ENCODE measurements at regions not wholly inside any gene's neighbourhood (a gene's known extent, or its start where the extent isn't known, plus 50 kb on each side); places are given as distances from the start of the nearest gene placed in this dataset.
A peak's percentile ranks its signal among the peaks of the same experiment; 100 is the strongest.
"Not testable (repeated sequence)": the region's sequence is repeated elsewhere in the genome, so short reads cannot be mapped to it uniquely, and the experiment has no call there.

- no peak for DNase-seq
These were observed 50.3 kb upstream of the TMC1 start for GRCh38 chr9:72471096-72471495.

DNA sequence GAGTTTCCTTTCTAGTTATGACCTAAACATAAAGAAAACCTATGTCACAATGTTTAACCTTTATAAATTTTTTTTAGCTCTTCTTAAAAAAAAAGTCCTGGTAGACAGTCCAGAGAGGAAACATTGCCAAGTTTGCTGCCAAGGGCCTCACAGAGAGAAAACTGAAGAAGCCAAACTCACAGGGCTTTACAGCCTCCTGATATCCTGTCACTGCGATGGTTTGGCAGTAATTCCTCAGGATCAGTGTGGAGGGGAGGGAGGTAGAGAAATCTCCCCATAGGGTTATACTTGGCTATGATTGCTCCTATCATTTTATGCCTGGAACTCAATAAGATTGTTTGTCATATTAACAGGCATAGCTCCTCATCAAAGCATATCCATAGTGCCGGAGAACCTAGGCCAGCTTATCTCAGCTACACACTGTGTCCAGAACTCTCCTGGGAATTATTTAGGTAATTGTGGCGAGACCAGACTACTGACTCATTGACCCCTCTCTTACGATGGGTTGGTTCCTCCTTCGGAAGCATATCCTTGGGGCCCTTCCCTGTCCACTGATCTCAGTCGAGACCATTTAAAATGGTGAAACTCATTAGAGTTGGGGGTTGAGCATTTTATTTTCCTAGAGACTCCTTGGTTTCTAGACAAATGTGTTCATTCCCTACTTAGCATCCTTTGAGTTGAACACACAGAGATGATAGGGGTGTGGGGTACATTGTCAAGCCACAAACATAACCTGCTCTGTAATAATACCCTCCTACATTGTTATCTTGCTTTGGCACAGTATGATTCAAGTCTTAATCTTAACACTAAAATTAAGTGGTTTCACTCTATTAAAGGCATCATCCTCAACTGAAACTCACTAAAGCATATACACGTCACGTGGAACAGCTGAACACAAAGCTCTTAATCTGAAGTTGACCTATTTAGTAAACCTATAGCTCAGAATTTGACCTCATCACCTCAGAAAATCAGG, 53.4 kb upstream of the TMC1 start:
- DNase-seq: no peak

DNA sequence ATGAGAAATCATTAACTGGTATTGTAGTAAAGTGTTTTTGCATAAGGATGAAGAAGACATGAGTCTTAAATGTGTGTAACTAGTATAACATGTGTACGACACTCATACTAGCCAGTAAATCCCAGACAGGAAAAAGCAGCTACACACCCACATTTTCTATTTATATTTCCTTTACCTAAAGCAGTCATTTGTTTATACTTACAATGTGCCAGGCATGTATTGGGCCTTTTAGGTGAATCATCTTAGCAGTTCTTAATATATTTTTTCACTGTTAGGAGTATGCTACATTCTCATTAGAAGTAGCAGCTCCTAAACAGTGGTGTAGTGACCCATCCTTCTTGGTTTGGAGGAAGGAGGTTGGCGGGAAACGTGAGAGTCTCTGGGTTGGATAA, 55.8 kb upstream of the TMC1 start:
- DNase-seq: no peak

DNA sequence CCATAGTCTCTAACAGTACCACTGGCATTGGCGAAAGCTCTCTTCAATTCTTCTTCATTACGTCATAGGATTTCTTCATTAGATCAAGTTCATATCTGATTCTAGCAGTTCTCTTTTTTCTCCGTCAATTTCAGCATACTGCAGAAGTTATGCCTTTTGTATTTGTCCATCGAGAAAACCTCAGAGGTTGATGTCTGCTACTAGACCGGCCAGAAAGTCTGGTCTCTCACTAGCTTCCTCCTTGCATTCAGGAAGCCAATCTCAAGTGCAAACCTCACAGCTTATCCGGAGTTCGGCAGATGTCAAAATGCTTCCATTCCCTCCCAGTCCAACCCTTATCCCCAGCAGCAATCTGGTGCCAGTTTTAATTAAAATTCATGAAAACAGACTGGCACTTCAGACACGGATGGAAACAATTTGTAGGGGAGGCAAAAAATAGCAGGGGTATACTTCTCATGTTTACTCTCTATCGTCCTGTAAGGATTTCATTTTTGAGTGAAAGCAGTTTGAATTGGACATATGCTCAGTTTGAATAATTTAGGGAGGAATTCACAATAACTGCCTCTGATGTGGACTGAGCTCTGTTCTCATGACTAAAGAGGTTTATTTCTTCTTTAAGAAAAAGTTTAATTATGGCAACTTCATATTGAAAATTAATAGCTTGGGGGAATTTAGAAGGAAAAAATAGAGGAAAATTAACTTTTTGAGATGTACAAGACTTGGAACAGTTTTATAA, 56.4 kb upstream of the TMC1 start:
- DNase-seq: peak; percentile 71 to 76

- DNase-seq: peak; percentile 28 to 58
These were observed 59.1 kb upstream of the TMC1 start for GRCh38 chr9:72462340-72462739.

DNA sequence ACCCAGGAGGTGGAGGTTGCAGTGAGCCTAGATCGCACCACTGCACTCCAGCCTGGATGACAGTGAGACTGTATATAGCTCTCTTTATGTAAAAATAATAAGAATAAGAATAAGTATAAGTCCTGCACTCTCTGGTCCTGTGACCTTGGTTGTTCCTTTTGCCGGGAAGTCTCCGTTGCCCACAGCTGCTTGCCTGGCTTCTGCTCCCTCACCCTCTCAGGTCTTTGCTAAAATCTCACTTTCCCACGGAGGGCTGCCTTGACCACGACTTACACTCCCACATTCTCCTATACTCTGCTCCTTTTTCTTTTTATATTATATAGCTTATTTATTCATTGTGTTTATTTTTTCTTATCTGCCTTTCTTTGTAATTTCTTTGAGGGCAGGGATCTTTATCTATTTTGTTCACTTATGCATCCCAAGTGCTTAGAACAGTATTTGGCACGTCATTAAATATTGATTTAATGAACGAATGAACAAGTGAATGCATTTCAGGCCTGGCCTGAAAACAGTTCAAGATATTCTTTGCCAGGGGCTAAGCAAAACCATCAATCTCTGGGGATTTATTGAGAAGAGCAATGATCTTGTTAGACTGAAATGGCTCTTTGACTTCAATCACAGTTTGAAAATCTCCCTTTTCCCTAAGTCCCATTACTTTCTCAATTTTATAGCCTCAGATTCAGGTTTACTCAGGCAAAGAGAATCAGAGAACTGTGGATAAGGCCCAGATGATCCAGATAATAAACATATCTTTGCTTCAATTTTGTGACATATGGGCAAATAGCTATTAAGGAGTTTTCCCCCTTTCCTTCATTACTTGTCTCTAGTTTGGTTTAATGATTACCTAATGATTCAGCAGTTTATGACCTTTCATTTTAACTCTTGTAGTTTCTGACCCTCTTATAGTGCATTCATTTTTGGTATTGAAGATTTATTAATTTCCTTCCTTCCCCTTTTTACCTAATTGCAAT, 60.8 kb upstream of the TMC1 start:
- no peak for DNase-seq

GRCh38 chr9:72459308-72459707, 62.1 kb upstream of the TMC1 start:
- no peak for DNase-seq

GRCh38 chr9:72458153-72458552, 63.3 kb upstream of the TMC1 start:
- DNase-seq: no peak

DNA sequence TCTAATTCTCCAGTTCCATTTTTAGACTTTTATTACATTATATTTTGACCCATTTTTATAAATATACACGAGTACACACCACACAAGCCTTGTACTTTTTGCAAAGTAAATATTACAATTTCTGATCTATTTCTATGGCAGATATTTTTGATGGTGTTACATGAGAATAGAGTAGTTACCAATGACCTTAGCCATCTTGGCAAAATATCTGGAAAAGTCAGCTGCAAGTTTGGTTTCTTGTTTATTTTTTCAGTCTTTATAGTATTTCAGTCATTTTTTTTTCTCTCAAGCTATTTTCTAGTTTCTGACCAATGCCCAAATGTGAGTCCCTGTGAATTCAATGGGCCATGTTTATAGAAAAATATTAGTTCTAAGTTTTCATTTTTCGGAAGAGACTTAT, 64.0 kb upstream of the TMC1 start:
- DNase-seq: no peak

DNA sequence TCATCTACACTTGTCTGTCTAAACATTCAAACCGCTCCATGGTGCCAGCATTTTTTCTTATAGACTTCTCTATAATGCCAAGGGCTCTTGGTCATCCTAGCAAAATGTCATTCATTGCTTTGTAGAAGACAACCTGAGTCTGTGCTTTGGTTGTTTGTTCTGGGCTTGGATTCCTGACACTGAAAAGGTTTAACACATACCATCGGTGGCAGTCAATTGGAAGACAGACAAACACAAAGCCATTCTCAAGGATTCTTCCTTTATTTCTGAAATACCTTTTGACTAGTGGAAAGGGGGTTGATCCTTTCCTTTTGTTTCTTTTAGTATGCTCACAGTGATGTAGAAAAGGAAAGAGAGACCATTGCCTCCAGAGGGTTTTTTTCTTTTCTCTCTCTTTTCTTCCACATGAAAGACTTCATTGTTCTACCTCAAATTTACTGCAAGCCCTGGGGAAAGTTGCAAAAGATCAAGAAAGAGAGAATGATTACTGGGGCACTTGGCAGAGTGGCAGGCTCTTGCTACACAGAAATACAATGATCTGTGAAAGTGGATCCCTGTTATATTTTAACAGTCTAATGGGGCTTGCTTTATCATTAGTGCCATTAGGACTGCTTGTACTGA, 66.4 kb upstream of the TMC1 start:
- no peak for DNase-seq

DNA sequence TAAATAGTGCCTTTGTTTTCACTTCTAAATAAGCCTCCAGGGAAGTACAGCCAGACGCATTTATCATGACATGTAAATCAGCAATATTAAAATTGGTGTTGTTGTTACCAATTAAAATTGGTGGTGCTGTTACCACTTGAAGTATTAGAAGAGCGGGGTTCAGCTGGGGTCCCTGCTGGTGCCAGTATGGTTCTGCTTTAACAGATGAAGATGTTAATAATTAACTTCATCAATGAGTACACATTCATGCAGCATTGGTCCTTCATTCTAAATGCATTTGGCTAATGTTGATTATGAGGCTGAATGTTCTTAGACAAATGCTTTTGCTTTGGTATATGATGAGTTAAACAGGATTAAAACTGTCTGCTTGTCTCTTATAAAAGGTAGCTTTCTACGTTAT, 67.6 kb upstream of the TMC1 start:
- no peak for DNase-seq

- DNase-seq: peak; percentile 20 to 32
These were observed 75.2 kb upstream of the TMC1 start for GRCh38 chr9:72446241-72446640.

- DNase-seq: peak; percentile 22 to 44
These were observed 76.0 kb upstream of the TMC1 start for GRCh38 chr9:72445306-72445995.

GRCh38 chr9:72444435-72444834, 77.0 kb upstream of the TMC1 start:
- DNase-seq: no peak

DNA sequence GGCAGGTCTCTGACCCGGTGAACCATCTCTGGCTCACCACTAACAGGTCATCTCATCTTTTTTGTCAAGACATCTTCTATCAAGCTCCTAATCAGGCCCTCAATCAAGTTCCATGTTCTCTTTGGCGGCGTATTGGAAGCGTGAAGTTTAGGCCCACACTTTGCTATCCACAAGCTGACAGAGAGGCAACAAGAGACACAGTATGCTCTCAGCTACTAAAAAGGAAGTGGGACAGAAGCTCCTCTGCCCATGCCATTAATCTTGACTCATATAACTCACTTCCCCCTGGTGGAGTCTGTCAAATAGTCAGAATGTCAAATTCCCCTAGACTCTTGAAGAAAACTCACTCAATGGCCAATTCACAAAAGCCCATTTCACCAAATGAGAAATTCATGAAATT, 77.6 kb upstream of the TMC1 start:
- DNase-seq: peak; percentile 85 to 92

- peak in 1 of 2 donors; percentile 54 for DNase-seq
These were observed 77.0 kb upstream of the ZFAND5 start for GRCh38 chr9:72441848-72442607.

GRCh38 chr9:72440992-72441847, 76.2 kb upstream of the ZFAND5 start:
- DNase-seq: no peak

DNA sequence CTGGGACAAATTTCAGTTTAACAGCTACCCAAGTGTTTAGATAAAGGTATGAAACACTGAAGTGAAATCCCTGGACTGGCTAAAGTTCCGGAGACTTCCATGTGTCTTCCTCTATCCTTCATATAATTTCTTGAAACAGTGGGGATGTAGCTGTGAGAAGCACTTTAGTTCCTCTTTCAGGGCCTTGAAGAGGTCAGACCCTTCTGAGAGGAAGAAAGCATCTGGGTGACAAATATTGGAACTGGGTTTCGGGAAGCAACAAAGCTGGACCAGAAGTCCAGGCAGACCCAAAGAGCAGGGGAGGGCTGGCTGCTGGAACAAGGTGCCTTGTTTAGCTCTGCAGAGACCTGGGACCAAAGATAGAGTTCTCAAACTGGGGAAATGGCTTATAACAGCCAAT, 75.4 kb upstream of the ZFAND5 start:
- peak; percentile 75 to 77 for DNase-seq

- DNase-seq: not testable (repeated sequence)
These were observed 68.7 kb upstream of the ZFAND5 start for GRCh38 chr9:72433616-72434267.

Measured in inflammatory macrophage treated with lipopolysaccharide for 1 hour (primary cell).